Colonic mucosa (tissue), 4 donors: ENCODE measurements at regions not wholly inside any gene's neighbourhood (a gene's known extent, or its start where the extent isn't known, plus 50 kb on each side); places are given as distances from the start of the nearest gene placed in this dataset.
A peak's percentile ranks its signal among the peaks of the same experiment; 100 is the strongest.
"Not testable (repeated sequence)": the region's sequence is repeated elsewhere in the genome, so short reads cannot be mapped to it uniquely, and the experiment has no call there.

Experiments
- DNase-seq: peaks from one replicate; pipeline ENCODE4 v3.0.0-alpha.2; 2020
- H3K27ac ChIP-seq: fragments of 200-600 bp; one replicate; pipeline ENCODE4 v1.8.0; 2021
- H3K27me3 ChIP-seq: fragments of 200-600 bp; one replicate; pipeline ENCODE4 v1.8.0; 2021
- H3K36me3 ChIP-seq: fragments of 200-600 bp; one replicate; pipeline ENCODE4 v1.8.0; 2021
- H3K4me1 ChIP-seq: fragments of 200-600 bp; one replicate; pipeline ENCODE4 v1.8.0; 2021; ENCODE audit warnings: mild to moderate bottlenecking
- H3K4me3 ChIP-seq: fragments of 200-600 bp; one replicate; pipeline ENCODE4 v1.8.0; 2021
- H3K9ac ChIP-seq, 2 donors: one replicate each; pipeline ENCODE4 v1.7.0; 2013; ENCODE audit warnings: control low read depth in 2 of 2, low read depth in 2 of 2, low read length in 2 of 2
- H3K9me3 ChIP-seq: fragments of 200-600 bp; one replicate; pipeline ENCODE4 v1.8.0; 2021
- intact Hi-C: fragments of 100-400 bp; cut with DNase I; formaldehyde crosslinking; loops from one replicate; pipeline ENCODE4 v1.14.1; 2022
- donor health status: healthy.
- donor health status: DM: no; HTN: no; CAD: no.
- donor health status: DM: no; HTN: no; CAD: no.

DNA sequence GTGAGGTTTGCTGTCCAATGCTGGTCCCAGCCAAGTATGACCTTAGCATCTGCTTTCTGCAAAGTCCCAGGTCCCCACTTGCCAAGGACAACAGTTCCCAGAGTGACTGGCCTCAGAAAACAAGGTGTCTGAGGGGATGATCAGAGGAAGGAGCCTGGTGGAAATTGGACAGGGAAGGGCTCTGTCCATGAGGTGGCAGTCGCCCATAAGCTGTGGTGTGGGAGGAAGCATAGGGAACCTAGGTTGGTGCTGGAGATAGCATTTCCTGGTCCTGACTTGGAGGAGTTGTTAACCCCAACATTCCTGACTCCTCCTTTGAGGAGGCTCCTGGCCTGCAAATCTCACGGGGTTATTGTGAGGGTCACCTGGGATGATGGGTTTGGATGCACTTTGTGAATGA, 77.8 kb downstream of the LIMS4 start:
- intact Hi-C loops, H3K4me1 ChIP-seq, H3K36me3 ChIP-seq, H3K27me3 ChIP-seq, H3K27ac ChIP-seq, H3K4me3 ChIP-seq, H3K9me3 ChIP-seq, H3K9ac ChIP-seq, DNase-seq: not testable (repeated sequence)

DNA sequence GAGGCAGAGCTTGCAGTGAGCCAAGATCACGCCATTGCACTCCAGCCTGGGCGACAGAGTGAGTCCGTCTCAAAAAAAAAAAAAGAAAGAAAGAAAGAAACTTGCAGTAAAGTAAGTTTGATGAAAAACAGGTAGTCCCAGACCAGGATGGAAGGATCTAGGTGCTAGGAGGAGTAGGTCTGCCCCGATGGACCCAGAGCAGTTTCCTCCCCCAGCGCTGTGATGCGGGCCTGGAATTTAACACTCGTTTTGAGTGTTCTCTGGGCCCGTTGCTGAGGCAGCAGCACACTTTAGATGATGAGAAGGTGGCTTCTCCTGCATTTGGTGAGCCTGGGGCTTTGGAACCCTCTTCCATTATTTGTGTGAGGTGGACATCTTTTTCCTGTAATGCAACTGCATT, 80.2 kb downstream of the LIMS4 start:
- H3K27me3 ChIP-seq, H3K36me3 ChIP-seq, DNase-seq, H3K9me3 ChIP-seq, H3K9ac ChIP-seq, intact Hi-C loops, H3K4me3 ChIP-seq, H3K4me1 ChIP-seq, H3K27ac ChIP-seq: not testable (repeated sequence)

DNA sequence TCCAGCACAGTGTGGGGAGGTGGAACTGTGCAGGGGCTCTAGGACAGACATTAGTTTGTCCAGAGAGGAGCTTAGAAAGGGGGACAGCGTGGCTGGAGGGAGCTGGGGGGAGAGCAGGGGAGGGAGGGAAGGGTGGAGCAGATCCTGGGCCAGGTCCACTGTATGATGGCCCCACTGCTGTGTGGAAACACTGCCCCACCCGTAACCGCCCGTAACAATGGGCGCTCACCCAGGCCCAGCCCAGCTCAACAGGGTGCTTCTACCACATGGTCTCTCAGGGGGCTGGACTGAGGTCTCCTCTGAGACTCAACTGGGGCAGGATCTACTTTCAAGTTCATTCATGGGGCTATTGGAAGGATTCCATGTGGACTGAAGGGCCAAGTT, 81.6 kb downstream of the LIMS4 start:
- peak; percentile 10 for DNase-seq
- H3K27ac ChIP-seq, intact Hi-C loops: not testable (repeated sequence)

DNA sequence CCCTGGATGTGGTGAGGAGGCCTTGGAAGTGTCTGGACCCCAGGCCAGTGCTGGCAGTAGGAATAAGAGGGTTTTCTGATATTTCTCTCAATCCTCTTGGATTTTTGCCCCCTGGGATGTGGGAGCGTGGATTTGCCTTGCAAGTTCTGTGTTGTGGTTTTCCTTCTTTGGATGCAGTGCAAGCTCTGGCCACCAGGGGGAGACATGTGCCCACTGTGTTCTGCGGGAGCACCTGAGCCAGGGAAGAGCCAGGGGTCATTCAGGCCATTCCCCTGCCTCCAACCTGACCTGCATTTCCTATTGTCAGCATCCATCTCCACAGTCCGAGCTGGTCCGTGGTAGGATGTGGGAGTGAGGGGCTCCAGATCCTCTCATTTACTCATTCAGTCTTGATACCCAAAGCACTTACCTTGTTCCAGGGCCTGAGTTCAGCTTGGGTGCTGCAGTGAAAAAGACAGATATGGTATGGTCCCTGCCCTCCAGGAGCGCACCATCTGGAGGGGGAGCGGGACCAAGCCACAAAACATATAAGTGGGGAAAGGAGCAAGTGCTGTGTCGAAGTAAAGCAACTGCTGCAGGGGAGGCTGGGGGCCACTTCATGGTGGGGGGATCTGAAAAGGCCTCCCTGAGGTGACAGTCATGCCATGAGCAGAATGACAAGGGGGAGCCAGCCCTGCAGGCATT, 82.1 kb downstream of the LIMS4 start:
- H3K4me3 ChIP-seq, H3K27ac ChIP-seq, intact Hi-C loops, H3K9ac ChIP-seq, H3K36me3 ChIP-seq, H3K4me1 ChIP-seq, H3K9me3 ChIP-seq, H3K27me3 ChIP-seq: not testable (repeated sequence)
- peak; percentile 15 for DNase-seq

More for the DNA sequence above, 81.6 kb downstream of the LIMS4 start:
- H3K36me3 ChIP-seq, H3K27me3 ChIP-seq, H3K4me1 ChIP-seq, H3K9ac ChIP-seq, H3K4me3 ChIP-seq, H3K9me3 ChIP-seq: not testable (repeated sequence)

DNA sequence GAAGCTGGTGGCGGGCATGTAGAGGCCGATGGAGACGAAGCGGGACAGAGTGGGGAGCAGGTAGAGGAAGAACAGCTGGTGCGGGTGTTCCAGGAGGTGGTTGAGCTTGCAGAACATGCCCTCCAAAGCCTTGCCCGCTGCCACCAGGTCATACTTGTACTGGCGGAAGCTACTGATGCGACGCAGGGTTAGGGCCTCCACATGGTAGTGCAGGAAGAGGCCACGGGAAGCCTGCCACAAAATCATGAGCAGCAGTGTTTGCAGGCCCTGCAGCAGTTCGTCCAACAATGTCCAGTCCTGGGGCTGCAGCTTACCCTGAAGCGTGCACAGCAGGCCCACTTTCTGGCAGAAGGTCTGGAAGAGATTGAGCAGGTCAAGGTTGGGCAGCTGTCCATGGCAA, 85.6 kb downstream of the LIMS4 start:
- peak; percentile 13 for DNase-seq
- H3K27ac ChIP-seq, H3K36me3 ChIP-seq, H3K9me3 ChIP-seq, H3K9ac ChIP-seq, intact Hi-C loops, H3K4me1 ChIP-seq, H3K4me3 ChIP-seq, H3K27me3 ChIP-seq: not testable (repeated sequence)

DNA sequence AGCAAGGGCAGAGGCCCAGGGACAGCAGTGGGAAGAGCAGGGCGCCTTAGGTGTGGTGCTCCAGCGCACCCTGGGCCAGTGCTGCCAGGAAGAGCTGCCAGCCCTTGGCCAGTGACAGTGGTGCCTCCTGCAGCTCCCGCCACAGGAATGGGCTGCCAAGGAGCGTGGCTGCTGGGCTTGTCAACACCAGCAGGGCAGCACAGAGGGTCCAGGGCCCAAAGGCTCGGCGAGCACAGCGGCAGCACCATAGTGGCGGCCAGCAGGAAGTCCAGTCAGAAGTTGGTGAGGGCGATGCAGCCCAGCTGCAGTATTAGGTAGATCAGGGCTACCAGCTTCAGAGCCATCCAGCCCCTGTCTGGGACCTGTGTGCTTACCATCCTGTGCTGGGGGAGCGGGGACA, 86.1 kb downstream of the LIMS4 start:
- H3K27ac ChIP-seq, H3K9me3 ChIP-seq, intact Hi-C loops, H3K36me3 ChIP-seq, H3K27me3 ChIP-seq, H3K4me3 ChIP-seq, H3K4me1 ChIP-seq, H3K9ac ChIP-seq: not testable (repeated sequence)
- DNase-seq = peak; percentile 9

DNA sequence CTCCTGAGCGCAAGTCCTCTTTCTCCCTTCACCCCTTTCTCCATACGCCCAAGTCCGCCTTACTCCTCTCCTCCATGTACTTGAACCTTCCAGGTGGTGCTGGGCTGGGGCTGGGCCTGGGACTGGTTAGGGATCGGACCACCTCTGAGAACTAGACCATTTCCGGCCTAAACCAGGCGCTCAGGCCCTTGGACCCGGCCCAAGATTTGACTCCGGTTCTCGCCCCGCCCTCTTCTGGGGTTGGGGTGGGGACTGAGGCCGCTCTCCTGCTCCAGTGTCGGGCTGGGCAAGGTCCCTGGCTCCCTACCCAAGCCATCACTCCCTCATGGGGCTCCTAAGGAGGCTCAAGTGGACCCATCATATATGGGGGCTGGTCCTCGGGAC, 87.9 kb downstream of the LIMS4 start:
- H3K4me1 ChIP-seq, H3K9me3 ChIP-seq, H3K4me3 ChIP-seq, H3K9ac ChIP-seq, DNase-seq, H3K36me3 ChIP-seq, H3K27me3 ChIP-seq, intact Hi-C loops, H3K27ac ChIP-seq: not testable (repeated sequence)

DNA sequence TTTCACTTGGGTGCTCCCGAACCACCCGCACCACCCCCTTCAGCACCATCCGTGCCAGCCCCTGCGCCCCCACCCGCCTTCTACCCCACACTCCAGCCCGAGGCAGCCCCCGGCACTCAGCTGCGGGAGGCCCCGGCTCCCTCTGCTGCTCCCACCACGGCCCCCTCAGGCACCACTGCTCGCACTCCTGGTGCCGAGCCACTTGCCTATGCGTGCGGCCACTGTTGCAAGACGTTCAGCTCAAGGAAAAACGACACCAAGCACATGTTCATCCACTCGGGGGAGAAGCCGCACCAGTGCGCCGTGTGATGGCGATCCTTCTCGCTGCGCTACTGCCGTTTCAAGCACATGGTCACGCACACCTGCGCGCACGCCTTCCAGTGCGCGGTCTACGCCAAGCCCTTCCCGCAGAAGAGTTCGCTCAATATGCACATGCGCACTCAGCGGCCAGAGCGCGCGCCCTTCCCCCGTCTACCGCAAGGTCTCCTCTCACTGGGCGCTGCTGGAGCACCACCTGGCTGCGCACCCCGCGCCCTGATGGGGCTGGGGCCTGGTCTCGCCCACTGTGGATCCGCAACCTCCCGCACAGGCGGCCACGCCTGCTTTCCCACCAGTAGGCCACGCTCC, 88.4 kb downstream of the LIMS4 start:
- H3K27ac ChIP-seq, H3K4me3 ChIP-seq, H3K27me3 ChIP-seq, H3K4me1 ChIP-seq, H3K9me3 ChIP-seq, H3K36me3 ChIP-seq, H3K9ac ChIP-seq, DNase-seq, intact Hi-C loops: not testable (repeated sequence)

DNA sequence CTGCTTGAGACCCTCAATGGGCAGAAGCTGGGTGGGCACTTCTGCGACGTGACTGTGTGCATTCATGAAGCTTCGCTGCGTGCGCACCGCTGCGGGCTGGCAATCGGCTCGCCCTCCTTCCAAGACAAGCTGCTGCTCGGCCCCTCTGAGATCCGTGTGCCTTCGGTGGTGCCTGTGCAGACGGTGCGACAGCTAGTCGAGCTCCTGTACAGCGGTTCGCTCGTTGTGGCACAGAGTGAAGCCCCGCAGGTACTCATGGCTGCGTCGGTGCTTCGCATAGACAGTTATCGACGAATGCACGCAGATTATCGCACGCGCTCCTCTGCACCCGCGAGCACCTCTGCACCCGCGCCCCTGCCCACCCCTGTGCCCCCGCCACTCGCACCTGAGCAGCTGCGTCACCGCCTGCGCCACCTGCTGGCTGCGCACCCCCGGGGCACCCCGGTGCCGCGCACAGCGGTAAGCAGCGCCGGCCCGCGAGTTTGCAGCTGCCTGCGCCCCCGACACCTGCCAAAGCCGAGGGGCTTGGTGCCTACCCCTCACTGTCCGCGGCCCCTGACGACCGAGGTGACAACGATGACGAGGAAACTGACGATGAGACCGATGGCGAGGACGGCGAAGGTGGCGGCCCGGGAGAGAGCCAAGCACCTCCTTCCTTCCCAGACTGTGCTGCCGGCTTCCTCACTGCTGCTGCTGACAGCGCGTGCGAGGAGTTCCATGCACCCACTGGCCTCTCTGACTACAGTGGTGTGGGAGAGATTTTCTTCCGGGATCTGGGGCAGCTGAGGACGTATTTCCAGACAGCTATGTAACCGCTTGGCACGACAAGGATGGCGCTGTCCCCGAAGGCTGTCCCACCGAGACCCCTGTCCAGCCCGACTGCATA, 89.2 kb downstream of the LIMS4 start:
- H3K9ac ChIP-seq, H3K4me3 ChIP-seq, H3K4me1 ChIP-seq, H3K9me3 ChIP-seq, intact Hi-C loops, H3K27me3 ChIP-seq, H3K27ac ChIP-seq, H3K36me3 ChIP-seq, DNase-seq: not testable (repeated sequence)

DNA sequence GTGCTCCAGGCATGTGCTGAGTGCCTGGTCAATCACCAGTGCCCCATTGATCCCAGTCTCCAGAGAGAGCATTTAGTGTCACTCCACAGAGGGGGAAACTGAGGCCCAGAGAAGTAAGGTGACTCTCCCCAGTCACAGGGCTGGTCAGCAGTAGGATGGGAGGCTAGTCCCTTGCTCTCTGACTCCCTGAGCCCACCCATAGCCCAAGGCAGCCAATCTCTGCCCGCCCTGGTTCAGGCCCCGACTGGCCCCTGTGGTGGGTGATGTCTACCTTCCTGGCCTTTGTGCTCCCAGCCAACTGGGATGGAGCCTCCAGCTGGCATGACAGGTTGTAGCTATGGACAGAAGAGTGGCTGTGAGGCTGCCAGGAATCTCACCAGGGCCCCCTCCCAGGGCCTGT, 99.1 kb downstream of the LIMS4 start:
- H3K4me3 ChIP-seq, H3K36me3 ChIP-seq, H3K9ac ChIP-seq, H3K9me3 ChIP-seq, DNase-seq, H3K27ac ChIP-seq, intact Hi-C loops, H3K4me1 ChIP-seq, H3K27me3 ChIP-seq: not testable (repeated sequence)

DNA sequence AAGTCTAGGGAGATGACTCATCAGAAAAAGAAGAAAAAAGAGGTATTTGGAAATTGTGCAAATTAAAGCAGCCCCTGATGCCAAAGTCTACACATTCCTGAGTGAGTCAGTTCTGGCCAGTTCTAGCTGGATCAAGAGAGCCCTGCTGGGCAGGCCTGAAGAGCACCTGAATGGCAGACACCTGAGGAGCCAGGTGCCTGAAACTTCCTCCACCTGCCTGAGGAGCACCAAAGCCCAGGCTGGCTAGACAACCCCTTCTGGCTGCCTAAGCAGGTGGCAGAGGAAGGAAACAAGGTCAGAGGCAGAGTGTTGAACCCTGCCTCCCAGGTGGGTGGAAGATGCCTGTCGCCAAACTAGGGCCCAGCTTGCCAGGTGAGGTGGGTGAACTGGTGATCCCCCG, 101.0 kb downstream of the LIMS4 start:
- DNase-seq, H3K27ac ChIP-seq, H3K36me3 ChIP-seq, H3K27me3 ChIP-seq, intact Hi-C loops, H3K9me3 ChIP-seq, H3K9ac ChIP-seq, H3K4me3 ChIP-seq, H3K4me1 ChIP-seq: not testable (repeated sequence)

DNA sequence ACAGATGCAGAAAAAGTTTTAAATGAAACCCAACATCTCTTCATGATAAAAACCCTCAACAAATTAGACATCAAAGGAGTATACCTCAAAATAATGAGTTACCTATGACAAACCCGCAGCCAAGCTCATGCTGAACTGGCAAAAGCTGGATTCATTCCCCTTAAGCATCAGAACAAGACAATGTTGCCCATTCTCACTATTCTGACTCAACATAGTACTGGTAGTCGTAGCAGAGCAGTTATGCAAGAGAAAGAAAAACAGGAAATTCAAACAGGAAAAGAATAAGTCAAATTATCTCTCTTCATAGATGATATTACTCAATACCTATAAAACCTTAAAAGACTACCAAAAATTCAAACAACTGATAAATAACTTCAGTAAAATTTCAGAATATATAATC, 115.0 kb downstream of the LIMS4 start:
- not testable (repeated sequence) for H3K4me1 ChIP-seq, H3K27me3 ChIP-seq

DNA sequence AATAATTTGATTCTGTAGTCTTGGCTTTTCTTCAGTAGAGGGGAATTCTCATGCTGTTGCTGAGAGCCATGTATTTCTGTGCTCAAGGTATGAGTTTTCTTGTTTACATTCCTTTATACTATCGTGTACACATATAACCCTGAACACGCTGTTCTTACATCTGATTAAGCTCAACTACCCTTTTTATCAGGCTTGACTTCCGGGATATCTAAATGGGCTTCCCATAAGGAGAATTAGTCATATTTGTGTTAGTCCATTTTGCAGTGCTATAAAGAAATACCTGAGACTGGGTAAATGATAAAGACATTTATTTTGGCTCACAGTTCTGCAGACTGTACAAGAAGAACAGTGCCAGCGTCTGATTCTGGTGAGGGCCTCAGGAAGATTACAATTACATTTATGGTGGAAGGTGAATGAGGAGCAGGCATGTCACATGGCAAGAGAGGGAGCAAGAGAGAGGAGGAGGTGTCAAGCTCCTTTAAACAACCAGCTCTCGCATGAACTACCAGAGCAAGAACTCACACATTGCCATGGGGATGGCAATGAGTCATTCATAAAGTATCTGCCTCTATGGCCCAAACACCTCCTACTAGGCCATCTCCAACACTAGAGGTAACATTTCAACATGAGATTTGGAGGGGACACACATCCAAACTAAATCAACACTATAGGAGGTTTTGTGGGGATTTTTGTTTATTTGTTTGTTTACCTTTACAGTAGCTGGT, 118.2 kb downstream of the LIMS4 start:
- H3K9ac ChIP-seq, H3K27me3 ChIP-seq, H3K4me3 ChIP-seq, H3K27ac ChIP-seq, DNase-seq, H3K36me3 ChIP-seq, H3K4me1 ChIP-seq, H3K9me3 ChIP-seq, intact Hi-C loops: not testable (repeated sequence)

More for the DNA sequence above, 115.0 kb downstream of the LIMS4 start:
- DNase-seq, H3K9me3 ChIP-seq, H3K27ac ChIP-seq, H3K9ac ChIP-seq, H3K36me3 ChIP-seq, H3K4me3 ChIP-seq, intact Hi-C loops: not testable (repeated sequence)
